ENCODE measurements at regions not wholly inside any gene's neighbourhood (a gene's known extent, or its start where the extent isn't known, plus 50 kb on each side); places are given as distances from the start of the nearest gene placed in this dataset.

GRCh38 chr16:79918916-79919315, 318.4 kb upstream of the MAF start:
- Histone ChIP-seq H3K36me3 (no peaks in the 10 kb centered on the region), H3K9me3 (no peaks in the 10 kb centered on the region), H3K27ac (no peak overlapping the region), H3K4me1 (no peaks in the 10 kb centered on the region), H3K27me3 (no peaks in the 10 kb centered on the region), H3K4me3 (no peak overlapping the region)
- intact Hi-C loops (cut with DNase I) = no loop called here
- TF ChIP-seq, protein P1, sequence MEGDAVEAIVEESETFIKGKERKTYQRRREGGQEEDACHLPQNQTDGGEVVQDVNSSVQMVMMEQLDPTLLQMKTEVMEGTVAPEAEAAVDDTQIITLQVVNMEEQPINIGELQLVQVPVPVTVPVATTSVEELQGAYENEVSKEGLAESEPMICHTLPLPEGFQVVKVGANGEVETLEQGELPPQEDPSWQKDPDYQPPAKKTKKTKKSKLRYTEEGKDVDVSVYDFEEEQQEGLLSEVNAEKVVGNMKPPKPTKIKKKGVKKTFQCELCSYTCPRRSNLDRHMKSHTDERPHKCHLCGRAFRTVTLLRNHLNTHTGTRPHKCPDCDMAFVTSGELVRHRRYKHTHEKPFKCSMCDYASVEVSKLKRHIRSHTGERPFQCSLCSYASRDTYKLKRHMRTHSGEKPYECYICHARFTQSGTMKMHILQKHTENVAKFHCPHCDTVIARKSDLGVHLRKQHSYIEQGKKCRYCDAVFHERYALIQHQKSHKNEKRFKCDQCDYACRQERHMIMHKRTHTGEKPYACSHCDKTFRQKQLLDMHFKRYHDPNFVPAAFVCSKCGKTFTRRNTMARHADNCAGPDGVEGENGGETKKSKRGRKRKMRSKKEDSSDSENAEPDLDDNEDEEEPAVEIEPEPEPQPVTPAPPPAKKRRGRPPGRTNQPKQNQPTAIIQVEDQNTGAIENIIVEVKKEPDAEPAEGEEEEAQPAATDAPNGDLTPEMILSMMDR (IDR thresholded peaks at IDR 0.05) = no peak
- ATAC-seq = no peak
- no peak for DNase-seq

DNA sequence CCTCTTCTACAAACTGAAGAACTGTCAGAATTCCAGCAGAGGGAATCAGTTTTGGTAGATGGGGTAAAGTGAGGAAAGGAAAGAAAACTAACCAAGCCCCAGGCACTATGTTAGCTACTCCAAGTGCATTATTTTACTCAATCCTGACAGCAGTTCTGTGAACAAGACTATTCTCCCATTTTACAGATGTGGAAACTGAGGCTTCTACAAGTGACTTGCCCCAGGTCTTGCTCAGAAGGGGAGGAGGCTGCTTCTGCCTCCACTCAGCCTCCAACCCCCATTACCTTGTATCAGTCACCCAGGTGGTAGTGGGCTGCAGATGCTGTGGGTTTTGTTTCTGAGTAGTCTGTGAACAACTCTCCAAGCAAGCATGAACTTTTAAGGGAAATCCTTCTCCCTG, 315.2 kb upstream of the MAF start:
- TF ChIP-seq, protein P1 (IDR thresholded peaks at IDR 0.05) = no peak
- no peaks in the 10 kb centered on the region for H3K36me3 ChIP-seq
- no peaks in the 10 kb centered on the region for H3K27me3 ChIP-seq
- DNase-seq (no peak), ATAC-seq (no peak)
- H3K27ac ChIP-seq = no peak overlapping the region
- no peaks in the 10 kb centered on the region for H3K9me3 ChIP-seq
- intact Hi-C loops (cut with DNase I) = no loop called here
- H3K4me1 ChIP-seq = no peaks in the 10 kb centered on the region
- no peak overlapping the region for H3K4me3 ChIP-seq

GRCh38 chr16:79914961-79915720, 314.6 kb upstream of the MAF start:
- TF ChIP-seq, protein P1 (IDR thresholded peaks at IDR 0.05) = no peak
- no peaks in the 10 kb centered on the region for H3K4me1 ChIP-seq
- DNase-seq (no peak), ATAC-seq (no peak)
- H3K36me3 ChIP-seq = no peaks in the 10 kb centered on the region
- H3K4me3 ChIP-seq = no peak overlapping the region
- no peaks in the 10 kb centered on the region for H3K9me3 ChIP-seq
- no peak overlapping the region for H3K27ac ChIP-seq
- no peaks in the 10 kb centered on the region for H3K27me3 ChIP-seq
- intact Hi-C loops (cut with DNase I) = no loop called here

DNA sequence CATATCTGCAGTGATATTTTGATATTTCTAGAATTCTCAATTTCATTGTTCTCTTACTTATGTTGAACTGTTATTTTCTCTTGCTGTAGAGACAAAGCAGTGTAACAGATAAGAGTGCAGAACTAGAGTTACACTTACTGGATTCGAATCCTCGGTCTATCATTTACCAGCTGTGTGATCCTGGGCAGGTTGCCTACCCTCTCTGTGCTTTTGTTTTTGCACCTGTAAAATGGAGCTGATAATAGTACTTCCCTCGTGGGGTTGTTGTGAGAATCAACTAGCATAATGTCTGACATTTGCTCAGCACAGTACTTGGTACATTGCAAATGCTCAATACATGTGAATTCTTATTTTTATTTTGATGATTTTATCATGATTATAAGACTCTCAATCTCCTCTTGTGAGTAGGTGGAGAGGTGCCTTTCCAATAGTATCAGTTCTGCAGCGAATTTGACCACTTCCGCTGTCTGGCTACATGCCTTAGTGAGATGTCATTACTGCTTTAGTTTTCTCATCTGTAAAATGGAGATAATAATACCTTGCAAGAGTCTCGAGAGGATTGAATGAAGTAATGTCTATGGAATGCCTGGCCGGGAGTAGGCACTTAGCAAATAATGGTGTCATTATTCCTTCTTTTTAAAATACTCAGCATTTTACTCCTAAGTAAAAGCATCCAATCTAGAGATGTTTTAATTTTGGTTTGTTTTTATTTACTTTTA, 312.2 kb upstream of the MAF start:
- Histone ChIP-seq H3K27me3 (no peaks in the 10 kb centered on the region), H3K4me3 (no peak overlapping the region), H3K9me3 (no peaks in the 10 kb centered on the region), H3K36me3 (no peaks in the 10 kb centered on the region), H3K4me1 (no peaks in the 10 kb centered on the region), H3K27ac (no peak overlapping the region)
- DNase-seq = no peak
- TF ChIP-seq, protein P1 (IDR thresholded peaks at IDR 0.05) = no peak
- no peak for ATAC-seq
- intact Hi-C loops (cut with DNase I) = no loop called here

- no peak overlapping the region for H3K27ac ChIP-seq
- no peaks in the 10 kb centered on the region for H3K9me3 ChIP-seq
- ATAC-seq (no peak), DNase-seq (no peak)
- TF ChIP-seq, protein P1 (IDR thresholded peaks at IDR 0.05) = no peak
- no peaks in the 10 kb centered on the region for H3K27me3 ChIP-seq
- no peaks in the 10 kb centered on the region for H3K4me1 ChIP-seq
- H3K4me3 ChIP-seq = no peak overlapping the region
- intact Hi-C loops (cut with DNase I) = no loop called here
- H3K36me3 ChIP-seq = no peaks in the 10 kb centered on the region
Observed at GRCh38 chr16:79911660-79912059, 311.1 kb upstream of the MAF start.

Measured in upper lobe of right lung (tissue), 1 donor.